SK-N-SH treated with all-trans-retinoic acid at 6 μM for 48 hours (cell line): ENCODE measurements at regions not wholly inside any gene's neighbourhood (a gene's known extent, or its start where the extent isn't known, plus 50 kb on each side); places are given as distances from the start of the nearest gene placed in this dataset.

ENCODE experiments used
- ARNTL ChIP-seq: fragments of 450-650 bp; formaldehyde crosslinking; IDR thresholded peaks from 2 replicates; pipeline ENCODE4 v1.5.0; 2020; ENCODE audit warnings: low read depth, mild to moderate bottlenecking, moderate library complexity, borderline replicate concordance
- CSDC2 ChIP-seq: fragments of 250-450 bp; sonication (Bioruptor Pico); IDR thresholded peaks from 2 replicates; pipeline ENCODE4 v1.5.0; 2020; ENCODE audit warnings: mild to moderate bottlenecking, moderate library complexity
- ESRRG ChIP-seq: fragments of 250-450 bp; sonication (Bioruptor Pico); IDR thresholded peaks from 2 replicates; pipeline ENCODE4 v1.6.1; 2021; ENCODE audit warnings: mild to moderate bottlenecking
- ISL1 ChIP-seq: fragments of 250-450 bp; sonication (Bioruptor Pico); IDR thresholded peaks from 2 replicates; pipeline ENCODE4 v2.1.2; 2022; ENCODE audit warnings: mild to moderate bottlenecking, moderate library complexity
- OSR1 ChIP-seq: fragments of 250-450 bp; sonication (Bioruptor Pico); IDR thresholded peaks from 2 replicates; pipeline ENCODE4 v1.8.0; 2022; ENCODE audit warnings: moderate library complexity, mild to moderate bottlenecking, inconsistent platforms
- PATZ1 ChIP-seq: fragments of 250-450 bp; sonication (Bioruptor Pico); IDR thresholded peaks from 2 replicates; pipeline ENCODE4 v1.8.0; 2020; ENCODE audit warnings: mild to moderate bottlenecking, moderate library complexity, borderline replicate concordance
- TCF4 ChIP-seq: fragments of 250-450 bp; sonication (Bioruptor Pico); IDR thresholded peaks from 2 replicates; pipeline ENCODE4 v1.8.0; 2021; ENCODE audit warnings: mild to moderate bottlenecking, moderate library complexity, borderline replicate concordance
- TOX ChIP-seq: fragments of 250-450 bp; sonication (Bioruptor Pico); IDR thresholded peaks from 2 replicates; pipeline ENCODE4 v1.8.0; 2021; ENCODE audit warnings: mild to moderate bottlenecking, moderate library complexity, borderline replicate concordance
- ZFP30 ChIP-seq: fragments of 450-650 bp; formaldehyde crosslinking; IDR thresholded peaks from 2 replicates; pipeline ENCODE4 v1.5.0; 2022; ENCODE audit warnings: mild to moderate bottlenecking, moderate library complexity
- ZNF70 ChIP-seq: fragments of 450-650 bp; formaldehyde crosslinking; IDR thresholded peaks from 2 replicates; pipeline ENCODE4 v1.5.0; 2020; ENCODE audit warnings: mild to moderate bottlenecking, moderate library complexity
- TF ChIP-seq, protein P1 (sequence below): fragments of 250-450 bp; sonication (Bioruptor Pico); IDR thresholded peaks from 2 replicates; pipeline ENCODE4 v1.5.0; 2020; ENCODE audit warnings: mild to moderate bottlenecking, moderate library complexity
- TF ChIP-seq, protein P2 (sequence below): fragments of 250-450 bp; sonication (Bioruptor Pico); IDR thresholded peaks from 2 replicates; pipeline ENCODE4 v1.5.1; 2020; ENCODE audit warnings: low read depth, mild to moderate bottlenecking, moderate library complexity

- TF ChIP-seq ARNTL (CRISPR knock-in tag) (no peak), ISL1 (CRISPR knock-in tag) (no peak), CSDC2 (CRISPR knock-in tag) (no peak), ZFP30 (CRISPR knock-in tag) (no peak), PATZ1 (CRISPR knock-in tag) (no peak), OSR1 (CRISPR knock-in tag) (no peak), ZNF70 (CRISPR knock-in tag) (no peak), TCF4 (CRISPR knock-in tag) (no peak), ESRRG (CRISPR knock-in tag) (no peak), TOX (CRISPR knock-in tag) (no peak)
- TF ChIP-seq, protein P1, sequence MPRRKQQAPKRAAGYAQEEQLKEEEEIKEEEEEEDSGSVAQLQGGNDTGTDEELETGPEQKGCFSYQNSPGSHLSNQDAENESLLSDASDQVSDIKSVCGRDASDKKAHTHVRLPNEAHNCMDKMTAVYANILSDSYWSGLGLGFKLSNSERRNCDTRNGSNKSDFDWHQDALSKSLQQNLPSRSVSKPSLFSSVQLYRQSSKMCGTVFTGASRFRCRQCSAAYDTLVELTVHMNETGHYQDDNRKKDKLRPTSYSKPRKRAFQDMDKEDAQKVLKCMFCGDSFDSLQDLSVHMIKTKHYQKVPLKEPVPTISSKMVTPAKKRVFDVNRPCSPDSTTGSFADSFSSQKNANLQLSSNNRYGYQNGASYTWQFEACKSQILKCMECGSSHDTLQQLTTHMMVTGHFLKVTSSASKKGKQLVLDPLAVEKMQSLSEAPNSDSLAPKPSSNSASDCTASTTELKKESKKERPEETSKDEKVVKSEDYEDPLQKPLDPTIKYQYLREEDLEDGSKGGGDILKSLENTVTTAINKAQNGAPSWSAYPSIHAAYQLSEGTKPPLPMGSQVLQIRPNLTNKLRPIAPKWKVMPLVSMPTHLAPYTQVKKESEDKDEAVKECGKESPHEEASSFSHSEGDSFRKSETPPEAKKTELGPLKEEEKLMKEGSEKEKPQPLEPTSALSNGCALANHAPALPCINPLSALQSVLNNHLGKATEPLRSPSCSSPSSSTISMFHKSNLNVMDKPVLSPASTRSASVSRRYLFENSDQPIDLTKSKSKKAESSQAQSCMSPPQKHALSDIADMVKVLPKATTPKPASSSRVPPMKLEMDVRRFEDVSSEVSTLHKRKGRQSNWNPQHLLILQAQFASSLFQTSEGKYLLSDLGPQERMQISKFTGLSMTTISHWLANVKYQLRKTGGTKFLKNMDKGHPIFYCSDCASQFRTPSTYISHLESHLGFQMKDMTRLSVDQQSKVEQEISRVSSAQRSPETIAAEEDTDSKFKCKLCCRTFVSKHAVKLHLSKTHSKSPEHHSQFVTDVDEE (CRISPR knock-in tag), result no peak
- TF ChIP-seq, protein P2, sequence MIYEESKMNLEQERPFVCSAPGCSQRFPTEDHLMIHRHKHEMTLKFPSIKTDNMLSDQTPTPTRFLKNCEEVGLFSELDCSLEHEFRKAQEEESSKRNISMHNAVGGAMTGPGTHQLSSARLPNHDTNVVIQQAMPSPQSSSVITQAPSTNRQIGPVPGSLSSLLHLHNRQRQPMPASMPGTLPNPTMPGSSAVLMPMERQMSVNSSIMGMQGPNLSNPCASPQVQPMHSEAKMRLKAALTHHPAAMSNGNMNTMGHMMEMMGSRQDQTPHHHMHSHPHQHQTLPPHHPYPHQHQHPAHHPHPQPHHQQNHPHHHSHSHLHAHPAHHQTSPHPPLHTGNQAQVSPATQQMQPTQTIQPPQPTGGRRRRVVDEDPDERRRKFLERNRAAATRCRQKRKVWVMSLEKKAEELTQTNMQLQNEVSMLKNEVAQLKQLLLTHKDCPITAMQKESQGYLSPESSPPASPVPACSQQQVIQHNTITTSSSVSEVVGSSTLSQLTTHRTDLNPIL, result no peak
Observed at GRCh38 chr18:76057386-76057785, 437.7 kb downstream of the ZNF516 start.
